GOT3 (cell line): ENCODE measurements at regions not wholly inside any gene's neighbourhood (a gene's known extent, or its start where the extent isn't known, plus 50 kb on each side); places are given as distances from the start of the nearest gene placed in this dataset.

Experiments used
- DNase-seq: peaks from one replicate; lab custom pipeline; 2025; ENCODE audit warnings: mixed read lengths; lab: John Stamatoyannopoulos, UW

DNA sequence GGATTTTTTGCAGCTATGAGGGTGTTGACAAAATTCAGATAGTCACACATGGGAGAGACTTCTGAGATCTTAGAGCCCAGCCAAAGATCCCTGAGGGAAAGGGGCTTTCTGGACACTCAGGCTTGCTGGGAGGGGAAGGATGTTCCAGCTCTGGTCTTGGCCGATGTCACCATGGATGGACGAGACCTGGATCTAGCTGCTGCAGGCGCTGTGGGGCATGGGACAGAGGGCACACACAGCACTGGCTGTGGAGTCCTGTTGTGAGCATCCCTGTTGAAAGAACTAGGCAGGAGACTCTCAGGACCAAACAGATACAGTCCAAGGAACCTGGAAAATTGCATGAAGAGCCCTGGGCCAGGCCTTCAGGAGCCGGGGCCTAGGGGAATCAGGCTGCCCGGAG is 80.1 kb upstream of the SDK2 start:
- DNase-seq = no peak

GRCh38 chr17:73724990-73725389 is 80.7 kb upstream of the SDK2 start:
- DNase-seq = no peak

DNA sequence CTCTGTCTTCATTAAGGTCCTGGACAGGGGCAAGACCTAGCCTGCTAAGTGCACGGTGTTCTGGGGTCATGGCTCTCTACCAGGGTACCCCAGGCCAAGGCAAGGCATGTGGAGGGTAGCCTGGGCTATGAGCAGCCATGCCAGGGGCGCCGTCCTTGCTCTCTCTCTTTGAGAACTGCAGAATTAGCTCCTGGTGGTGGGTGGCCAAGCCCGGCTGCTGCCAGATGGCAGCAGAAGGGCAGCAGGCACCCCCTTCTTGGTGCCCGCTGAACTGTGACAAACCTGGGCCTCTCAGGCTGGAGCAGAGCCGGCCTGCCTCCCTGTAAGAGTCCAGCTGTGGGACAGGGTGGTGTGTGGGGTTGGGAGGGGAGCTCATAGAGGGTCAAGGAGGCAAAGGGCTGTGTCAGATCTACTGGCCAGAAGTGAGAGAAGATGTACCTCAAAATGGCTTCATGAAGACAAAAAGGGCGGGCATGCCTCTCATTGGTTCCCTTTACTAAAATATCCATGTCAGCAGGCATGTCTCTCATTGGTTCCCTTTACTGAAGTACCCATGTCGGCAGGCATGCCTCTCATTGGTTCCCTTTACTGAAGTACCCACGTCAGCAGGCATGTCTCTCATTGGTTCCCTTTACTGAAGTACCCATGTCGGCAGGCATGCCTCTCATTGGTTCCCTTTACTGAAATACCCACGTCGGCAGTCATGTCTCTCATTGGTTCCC is 81.7 kb upstream of the SDK2 start:
- DNase-seq = no peak

- no peak for DNase-seq
Observed at GRCh38 chr17:73727941-73728340, 83.7 kb upstream of the SDK2 start.

DNA sequence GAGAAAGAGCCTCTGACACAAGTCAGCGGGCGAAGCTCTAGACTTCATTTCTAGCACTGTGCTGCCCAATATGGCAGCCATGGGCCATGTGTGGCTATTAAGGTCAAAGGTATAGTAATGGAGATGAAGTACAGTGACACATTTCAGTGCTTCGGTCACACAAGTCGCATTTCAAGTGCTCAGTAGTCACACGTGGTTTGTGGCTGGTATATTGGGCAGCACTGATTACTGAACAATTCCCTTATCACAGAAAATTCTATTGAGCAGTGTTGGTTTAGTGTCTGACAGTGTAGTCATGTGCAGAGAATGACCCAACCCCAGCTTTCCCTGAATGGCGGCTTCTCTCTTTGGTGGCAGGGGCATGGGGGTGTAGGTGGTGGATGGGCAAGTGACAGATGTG is 84.9 kb upstream of the SDK2 start:
- DNase-seq = no peak

DNA sequence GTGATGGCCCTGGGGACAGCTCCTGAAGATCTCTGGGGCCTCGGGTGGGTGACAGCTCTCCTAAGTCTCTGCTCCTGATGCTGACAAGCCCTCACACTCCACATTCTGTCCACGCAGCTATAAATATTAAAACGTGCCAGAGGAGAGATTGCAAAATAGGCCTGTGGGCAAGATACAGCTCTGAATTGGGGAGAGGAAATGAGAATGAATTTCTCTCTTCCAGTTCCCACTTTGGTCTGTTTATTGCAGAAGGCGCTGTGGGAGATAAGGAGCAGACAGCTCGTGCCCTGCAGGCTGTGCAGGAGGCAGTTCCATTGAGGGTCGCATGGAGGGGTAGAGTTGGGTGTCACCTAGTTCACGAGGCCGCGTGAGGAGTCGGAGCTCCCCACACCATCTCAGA is 87.5 kb upstream of the SDK2 start:
- no peak for DNase-seq

DNA sequence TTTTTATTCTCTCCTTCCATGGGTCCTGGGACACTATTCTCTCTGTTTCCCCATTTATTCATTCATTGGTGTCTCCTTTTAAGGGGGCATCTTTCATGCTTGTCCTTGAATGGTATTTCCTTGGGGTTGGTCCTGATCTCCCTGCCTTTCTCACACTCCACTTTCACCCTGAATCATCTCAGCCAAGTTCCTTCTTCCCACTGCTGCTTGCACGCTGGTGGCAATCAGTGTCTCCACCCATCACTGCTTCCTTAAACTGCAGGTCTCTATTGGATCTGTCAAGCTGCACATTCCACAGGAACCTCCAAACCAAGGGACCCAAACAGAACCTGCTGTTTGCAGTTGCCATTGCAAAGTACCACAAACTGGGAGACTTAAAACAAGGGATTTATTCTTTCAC is 89.3 kb upstream of the SDK2 start:
- DNase-seq = no peak

DNA sequence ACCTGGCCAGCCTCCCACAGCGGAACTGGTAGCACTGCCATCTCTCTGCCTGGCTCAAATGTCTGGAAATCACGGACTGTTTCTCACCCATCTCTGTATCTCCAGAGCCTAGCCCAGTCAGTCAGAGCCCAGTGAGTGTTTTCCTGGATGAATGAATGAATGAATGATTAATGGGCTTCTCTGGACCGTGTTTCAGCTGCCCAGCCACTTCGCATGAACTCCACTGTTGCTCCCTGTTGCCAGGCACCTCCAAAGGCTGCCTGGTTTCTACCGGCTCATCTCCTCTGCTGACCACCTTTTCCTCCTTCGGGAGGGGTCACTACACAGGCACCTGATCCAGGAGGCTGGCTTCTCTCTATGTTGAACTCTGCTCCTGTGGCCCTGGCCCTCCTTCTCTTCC is 91.0 kb upstream of the SDK2 start:
- DNase-seq = no peak

GRCh38 chr17:73738751-73739575 is 94.7 kb upstream of the SDK2 start:
- DNase-seq = no peak

- DNase-seq = no peak
Observed at GRCh38 chr17:73740370-73740769, 96.1 kb upstream of the SDK2 start.

DNA sequence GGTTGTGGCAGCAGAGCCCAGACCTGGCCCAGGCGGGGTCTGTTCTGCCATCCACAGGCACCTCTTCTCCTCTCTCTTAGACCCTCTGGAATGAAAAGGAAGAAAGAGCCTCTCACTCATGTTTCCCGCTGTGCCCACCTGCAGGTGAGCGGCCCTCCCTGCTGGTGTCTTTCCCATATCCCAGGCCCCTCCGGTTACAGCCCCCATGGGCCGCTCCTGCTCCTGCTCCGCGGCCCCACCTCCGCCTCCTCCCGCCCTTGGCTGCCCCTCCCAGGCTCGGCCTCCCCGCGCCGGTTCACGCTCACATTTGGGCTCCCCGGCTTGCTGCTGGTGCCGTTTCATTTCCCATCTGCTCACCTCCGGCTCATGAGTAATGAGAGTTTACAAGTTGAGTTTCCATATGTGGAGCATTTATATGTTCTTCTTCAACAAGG is 98.7 kb upstream of the SDK2 start:
- no peak for DNase-seq

GRCh38 chr17:73743518-73744201 is 99.4 kb upstream of the SDK2 start:
- DNase-seq = no peak

- no peak for DNase-seq
Observed at GRCh38 chr17:73744411-73744810, 100.2 kb upstream of the SDK2 start.

DNA sequence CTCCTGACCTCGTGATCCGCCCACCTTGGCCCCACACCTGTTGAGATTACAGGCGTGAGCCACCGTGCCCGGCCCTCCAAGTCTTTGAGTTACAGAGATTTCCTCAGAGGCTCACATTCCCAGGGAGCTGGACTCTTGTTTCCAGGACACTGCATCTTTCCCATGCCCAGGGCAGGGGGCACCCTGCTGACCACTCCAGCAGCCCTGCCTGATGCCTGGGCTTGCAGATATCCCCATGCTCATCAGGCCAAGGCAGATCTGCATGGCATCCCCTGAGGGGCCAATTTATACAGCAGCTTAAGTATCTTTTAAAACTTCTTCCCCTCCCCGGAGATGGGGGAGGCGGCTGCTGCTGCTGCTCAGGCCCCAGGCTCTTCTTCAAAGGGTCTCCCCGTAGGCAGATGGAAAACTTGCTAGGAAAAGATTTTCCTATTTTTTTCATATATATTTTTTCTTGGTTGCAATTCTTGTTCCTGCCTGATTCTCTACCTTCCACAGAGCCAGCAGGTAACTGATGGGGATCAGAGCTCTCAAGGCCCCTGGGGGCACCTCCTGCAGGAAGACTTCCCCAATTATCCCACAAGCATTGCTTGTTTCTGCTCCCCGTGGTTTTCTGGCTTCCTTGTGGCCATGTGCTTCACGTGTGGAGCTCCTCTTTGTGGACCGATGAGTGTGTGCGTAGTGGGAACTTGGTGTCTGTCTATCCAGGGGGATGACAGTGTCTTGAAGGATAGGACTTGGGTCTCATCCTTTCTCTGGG is 102.2 kb upstream of the SDK2 start:
- DNase-seq = no peak

- DNase-seq = no peak
Observed at GRCh38 chr17:73747221-73748002, 103.2 kb upstream of the SDK2 start.

DNA sequence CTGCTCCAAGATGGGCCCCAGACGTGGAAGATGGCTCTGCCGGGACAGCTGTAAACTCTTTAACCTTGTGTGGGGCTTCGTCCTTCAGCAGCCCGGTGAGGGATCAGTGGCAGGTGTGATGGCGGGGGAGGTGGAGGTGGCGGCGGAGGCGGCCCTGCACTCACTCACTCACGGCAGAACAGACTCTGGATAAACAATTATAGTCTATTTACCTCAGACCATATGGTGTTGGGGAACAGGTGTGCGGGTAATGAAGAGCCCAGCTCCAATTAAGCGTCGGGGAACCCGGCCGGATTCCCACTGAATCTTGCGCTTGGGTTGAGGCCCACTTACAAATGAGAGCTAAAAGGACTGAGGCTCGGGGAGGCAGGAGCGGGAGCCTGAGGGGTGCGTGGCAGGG is 104.3 kb upstream of the SDK2 start:
- DNase-seq = no peak

- no peak for DNase-seq
Observed at GRCh38 chr17:73749337-73749823, 105.1 kb upstream of the SDK2 start.

DNA sequence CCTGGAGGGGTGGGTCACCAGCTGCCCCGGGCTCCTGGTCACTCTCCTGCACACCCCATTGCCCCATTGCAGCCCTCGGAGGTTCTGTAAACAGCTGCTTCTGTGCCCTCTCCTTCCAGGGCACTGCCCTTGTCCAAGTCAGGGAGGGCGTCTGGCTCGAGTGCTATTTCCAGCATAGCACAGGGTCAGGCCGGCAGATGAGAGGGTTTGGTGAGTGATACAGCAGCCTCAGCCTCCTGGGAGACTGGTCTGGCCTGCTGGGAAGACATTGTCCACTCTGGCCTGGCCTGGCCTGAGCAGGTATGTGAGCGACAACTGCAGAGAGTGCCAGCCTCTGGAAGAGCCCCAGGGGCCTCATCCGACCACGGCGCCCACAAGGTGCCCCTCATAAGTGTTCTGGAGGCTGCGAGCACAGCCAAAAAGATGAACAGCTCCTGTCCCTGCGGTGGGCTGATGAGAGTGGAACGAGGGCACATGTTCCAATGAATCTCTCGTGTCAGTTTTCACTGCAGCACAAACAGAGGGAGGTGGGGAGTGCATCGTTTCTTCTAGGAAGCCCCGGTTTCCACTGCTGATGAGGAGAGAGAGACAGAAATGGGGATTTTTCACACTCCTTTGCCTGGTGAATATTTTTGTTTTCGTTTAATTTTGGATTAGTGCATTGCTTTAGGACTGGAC is 105.8 kb upstream of the SDK2 start:
- DNase-seq = no peak

DNA sequence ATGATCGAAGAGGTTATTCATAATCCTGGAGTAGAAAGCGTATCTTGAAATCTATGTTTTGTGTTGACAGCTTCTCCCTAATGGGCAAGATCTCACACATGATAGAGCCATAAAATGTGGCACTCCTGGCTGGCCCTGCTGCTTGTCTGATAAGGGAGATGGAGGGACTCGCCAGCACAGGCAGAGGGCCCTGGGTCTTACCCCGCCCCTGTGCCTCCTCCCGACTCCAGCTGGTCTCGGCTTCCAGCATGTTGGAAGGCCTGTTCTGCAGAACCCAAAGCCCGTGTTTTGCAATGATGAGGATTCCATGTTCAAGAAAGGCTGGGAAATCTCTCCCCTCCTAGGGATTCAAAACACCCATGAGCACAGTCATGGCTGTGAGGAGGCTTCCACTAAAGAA is 106.7 kb upstream of the SDK2 start:
- no peak for DNase-seq

- DNase-seq = no peak
Observed at GRCh38 chr17:73753751-73754496, 109.7 kb upstream of the SDK2 start.
